ENCODE measurements at regions not wholly inside any gene's neighbourhood (a gene's known extent, or its start where the extent isn't known, plus 50 kb on each side); places are given as distances from the start of the nearest gene placed in this dataset.

DNA sequence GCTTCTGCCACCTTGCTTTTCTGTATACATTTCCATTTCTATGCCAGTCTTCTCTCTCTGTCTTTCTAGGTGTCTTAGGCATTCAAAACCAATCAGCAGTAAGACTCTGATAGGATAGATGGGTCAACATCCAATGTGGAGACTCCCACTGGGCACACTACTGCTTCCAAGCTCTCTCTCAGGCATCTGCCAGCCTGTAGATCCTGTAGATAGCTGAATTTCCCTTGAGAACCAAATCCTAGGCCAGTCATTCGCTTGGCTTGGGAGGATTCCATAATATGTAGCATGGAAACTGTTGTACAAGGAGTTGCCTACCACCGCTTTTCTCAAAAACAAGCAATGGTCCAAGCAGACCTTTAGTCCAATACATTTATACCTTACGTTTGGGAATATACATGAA lies 262.8 kb upstream of the RARB start:
- no peak for TF ChIP-seq GABPA (tag; conservative IDR thresholded peaks at IDR 0.05; ENCODE audit: low read depth)
- TF ChIP-seq, protein P1, sequence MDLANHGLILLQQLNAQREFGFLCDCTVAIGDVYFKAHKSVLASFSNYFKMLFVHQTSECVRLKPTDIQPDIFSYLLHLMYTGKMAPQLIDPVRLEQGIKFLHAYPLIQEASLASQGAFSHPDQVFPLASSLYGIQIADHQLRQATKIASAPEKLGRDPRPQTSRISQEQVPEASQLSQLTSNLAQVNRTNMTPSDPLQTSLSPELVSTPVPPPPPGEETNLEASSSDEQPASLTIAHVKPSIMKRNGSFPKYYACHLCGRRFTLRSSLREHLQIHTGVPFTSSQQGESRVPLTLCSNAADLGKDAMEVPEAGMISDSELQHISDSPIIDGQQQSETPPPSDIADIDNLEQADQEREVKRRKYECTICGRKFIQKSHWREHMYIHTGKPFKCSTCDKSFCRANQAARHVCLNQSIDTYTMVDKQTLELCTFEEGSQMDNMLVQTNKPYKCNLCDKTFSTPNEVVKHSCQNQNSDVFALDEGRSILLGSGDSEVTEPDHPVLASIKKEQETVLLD (IDR thresholded peaks at IDR 0.05): no peak
- no peak for TF ChIP-seq ZBED1 (IDR thresholded peaks at IDR 0.05)
- TF ChIP-seq CTCF (IDR thresholded peaks at IDR 0.05 in 2 of 3, conservative IDR thresholded peaks at IDR 0.05 in 1 of 3; ENCODE audit: insufficient read depth in 2 of 3, low read depth in 1 of 3, low read length in 3 of 3): no peak
- no peak for TF ChIP-seq CCAR2 (IDR thresholded peaks at IDR 0.05; ENCODE audit: low read depth, low read length)
- no peak for TF ChIP-seq FOXJ2 (tag; IDR thresholded peaks at IDR 0.05)
- TF ChIP-seq NRF1 (conservative IDR thresholded peaks at IDR 0.05 in 1 of 2, IDR thresholded peaks at IDR 0.05 in 1 of 2): no peak
- no peak for TF ChIP-seq JUND (IDR thresholded peaks at IDR 0.05; ENCODE audit: borderline replicate concordance, low read depth, low read length)
- TF ChIP-seq JUND (tag; IDR thresholded peaks at IDR 0.05; ENCODE audit: borderline replicate concordance, low read depth, low read length): no peak
- TF ChIP-seq POLR2AphosphoS2 (IDR thresholded peaks at IDR 0.05; ENCODE audit: low read length): no peak
- no peak for TF ChIP-seq POLR2AphosphoS5 (IDR thresholded peaks at IDR 0.05; ENCODE audit: control insufficient read depth, insufficient read depth, low read depth, low read length)
- TF ChIP-seq SMARCC2 (IDR thresholded peaks at IDR 0.05; ENCODE audit: low read depth): no peak
- no peak for TF ChIP-seq SRSF3 (IDR thresholded peaks at IDR 0.05; ENCODE audit: insufficient read depth, low read length)

All from K562 (cell line).